Calu3 (cell line): ENCODE measurements at regions not wholly inside any gene's neighbourhood (a gene's known extent, or its start where the extent isn't known, plus 50 kb on each side); places are given as distances from the start of the nearest gene placed in this dataset.

ENCODE experiments used
- BruUV-seq: library from RNA; stranded (reverse); fragments of 400-500 nt; replicated peaks from 2 replicates; lab custom pipeline; 2021; lab: Mats Ljungman, UMichigan
- CTCF ChIA-PET: fragments of 300-600 bp; sonication (Branson Sonifier 250); formaldehyde crosslinking; loops from one replicate; lab custom pipeline; 2022; ENCODE audit warnings: antibody characterized with exemption; lab: Charles Lee
- DNase-seq: peaks from one replicate; pipeline ENCODE4 v3.0.0; 2022
- H3K27ac Mint-ChIP-seq: one replicate; pipeline ENCODE4 v1.8.0; 2022; ENCODE audit warnings: mixed read lengths; ENCODE audit not compliant: unreplicated experiment
- H3K27me3 Mint-ChIP-seq: one replicate; pipeline ENCODE4 v1.8.0; 2022; ENCODE audit warnings: mixed read lengths; ENCODE audit not compliant: unreplicated experiment
- H3K36me3 Mint-ChIP-seq: one replicate; pipeline ENCODE4 v1.8.0; 2022; ENCODE audit warnings: mild to moderate bottlenecking, moderate library complexity, mixed read lengths; ENCODE audit not compliant: insufficient read depth, unreplicated experiment
- H3K4me1 Mint-ChIP-seq: one replicate; pipeline ENCODE4 v1.8.0; 2022; ENCODE audit warnings: mild to moderate bottlenecking, low read depth, mixed read lengths; ENCODE audit not compliant: unreplicated experiment
- H3K4me3 Mint-ChIP-seq: one replicate; pipeline ENCODE4 v1.8.0; 2022; ENCODE audit warnings: mild to moderate bottlenecking, low read depth, moderate library complexity, mixed read lengths; ENCODE audit not compliant: unreplicated experiment
- H3K9me3 Mint-ChIP-seq: one replicate; pipeline ENCODE4 v1.8.0; 2022; ENCODE audit warnings: low read depth, mixed read lengths; ENCODE audit not compliant: unreplicated experiment
- CTCF ChIP-seq: fragments of 200-600 bp; IDR thresholded peaks from one replicate; pipeline ENCODE4 v1.8.0; 2022; ENCODE audit warnings: antibody characterized with exemption; ENCODE audit not compliant: unreplicated experiment
- intact Hi-C: fragments of 100-400 bp; cut with micrococcal nuclease; formaldehyde crosslinking; loops from one replicate; pipeline ENCODE4 v1.10.0; 2022; ENCODE audit not compliant: unreplicated experiment

- Mint-ChIP-seq H3K4me1 (peaks cover 14% of the 10 kb centered on the region), H3K27me3 (peaks cover 18% of the 10 kb centered on the region), H3K27ac (no peak overlapping the region), H3K36me3 (no peaks in the 10 kb centered on the region), H3K9me3 (no peaks in the 10 kb centered on the region), H3K4me3 (no peak overlapping the region)
- CTCF ChIA-PET, result no interaction called here
- no peak for DNase-seq
- intact Hi-C loops, result no loop called here
- no peak for TF ChIP-seq CTCF
- no TSS peak for BruUV-seq
Observed at GRCh38 chr3:124263168-124263567, 271.2 kb upstream of the ROPN1 start.

DNA sequence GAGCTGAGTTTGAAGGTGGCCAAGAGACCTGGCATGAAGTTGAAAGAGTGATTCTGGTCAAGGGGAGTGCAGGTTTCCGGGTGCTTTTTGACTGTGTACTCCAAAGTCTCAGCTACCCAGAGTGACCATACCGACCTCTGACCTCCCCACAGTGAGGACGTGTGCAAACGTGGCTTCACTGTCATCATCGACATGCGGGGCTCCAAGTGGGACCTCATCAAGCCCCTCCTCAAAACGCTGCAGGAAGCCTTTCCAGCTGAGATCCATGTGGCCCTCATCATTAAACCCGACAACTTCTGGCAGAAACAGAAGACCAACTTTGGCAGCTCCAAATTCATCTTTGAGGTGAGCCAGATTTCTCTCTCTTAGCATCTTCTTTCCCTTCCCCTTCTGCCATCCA, 272.4 kb upstream of the ROPN1 start:
- no TSS peak for BruUV-seq
- Mint-ChIP-seq H3K27ac (no peak overlapping the region), H3K9me3 (no peaks in the 10 kb centered on the region), H3K4me3 (no peak overlapping the region), H3K27me3 (peaks cover 22% of the 10 kb centered on the region), H3K4me1 (peaks cover 8% of the 10 kb centered on the region), H3K36me3 (no peaks in the 10 kb centered on the region)
- intact Hi-C loops, result no loop called here
- DNase-seq, result no peak
- CTCF ChIA-PET, result no interaction called here
- TF ChIP-seq CTCF, result no peak

- DNase-seq, result peak; percentile 5
- CTCF ChIA-PET, result no interaction called here
Observed at GRCh38 chr3:124266487-124266886, 274.6 kb upstream of the ROPN1 start.

DNA sequence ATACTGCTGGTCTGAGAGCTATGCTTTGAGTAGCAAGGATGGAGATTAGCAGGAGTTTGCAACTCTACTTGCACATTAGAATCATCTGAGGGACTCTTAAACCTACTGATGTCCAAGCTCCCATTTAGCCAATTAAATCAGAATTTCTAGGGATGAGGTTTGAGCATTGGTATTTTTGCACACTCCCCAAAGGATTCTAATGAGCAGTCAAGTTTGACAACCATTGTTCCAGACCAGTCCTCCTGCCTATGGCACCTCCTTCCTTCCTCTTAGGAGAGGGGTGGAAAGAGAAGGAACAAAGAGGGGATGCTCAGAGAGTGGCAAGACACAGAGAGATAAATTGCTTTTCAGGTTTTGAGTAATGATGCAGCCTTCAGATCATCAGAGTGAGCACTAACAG, 275.5 kb upstream of the ROPN1 start:
- DNase-seq, result no peak
- Mint-ChIP-seq H3K9me3 (no peaks in the 10 kb centered on the region), H3K4me3 (no peak overlapping the region), H3K27ac (no peak overlapping the region), H3K27me3 (peaks cover 39% of the 10 kb centered on the region), H3K36me3 (no peaks in the 10 kb centered on the region), H3K4me1 (peaks cover 8% of the 10 kb centered on the region)
- CTCF ChIA-PET, result no interaction called here
- BruUV-seq, result no TSS peak
- no peak for TF ChIP-seq CTCF
- intact Hi-C loops, result no loop called here

More at GRCh38 chr3:124266487-124266886, 274.6 kb upstream of the ROPN1 start:
- TF ChIP-seq CTCF, result no peak
- Mint-ChIP-seq H3K9me3 (no peaks in the 10 kb centered on the region), H3K4me3 (no peak overlapping the region), H3K36me3 (no peaks in the 10 kb centered on the region), H3K27me3 (peaks cover 30% of the 10 kb centered on the region), H3K4me1 (peaks cover 8% of the 10 kb centered on the region), H3K27ac (no peak overlapping the region)
- no TSS peak for BruUV-seq
- intact Hi-C loops, result no loop called here
